Esophagus muscularis mucosa (tissue), 4 donors: ENCODE measurements at regions not wholly inside any gene's neighbourhood (a gene's known extent, or its start where the extent isn't known, plus 50 kb on each side); places are given as distances from the start of the nearest gene placed in this dataset.

Experiments used
- DNase-seq: peaks from one replicate; pipeline ENCODE4 v3.0.0-alpha.2; 2017; ENCODE audit errors: extremely low spot score
- H3K27ac ChIP-seq, 4 donors: fragments of 200-600 bp; sonication (generic); replicated peaks in 1 of 4; 1 replicate in 3 of 4; 2 replicates in 1 of 4; pipeline ENCODE4 v1.5.1; 2016 to 2019; ENCODE audit warnings: mild to moderate bottlenecking in 1 of 4
- H3K27me3 ChIP-seq, 4 donors: fragments of 200-600 bp; sonication (generic); one replicate each; pipeline versions ENCODE4 v1.5.1 to v1.6.0; 2016 to 2019
- H3K36me3 ChIP-seq, 4 donors: fragments of 200-600 bp; sonication (generic); one replicate each; pipeline ENCODE4 v1.5.1; 2016 to 2019
- H3K4me1 ChIP-seq, 4 donors: fragments of 200-600 bp; sonication (generic); one replicate each; pipeline ENCODE4 v1.5.1; 2016 to 2019
- H3K4me3 ChIP-seq, 4 donors: fragments of 200-600 bp; sonication (generic); 1 replicate in 2 of 4; 2 replicates in 2 of 4; pipeline ENCODE4 v1.5.1; 2016 to 2019; ENCODE audit warnings: mild to moderate bottlenecking in 4 of 4, moderate library complexity in 1 of 4
- H3K9me3 ChIP-seq, 4 donors: fragments of 200-600 bp; sonication (generic); 1 replicate in 3 of 4; 2 replicates in 1 of 4; pipeline ENCODE4 v1.5.1; 2016 to 2019
- CTCF ChIP-seq, 3 experiments: fragments of 200-600 bp in 2 of 3; fragments of 450-650 bp in 1 of 3; sonication (generic) in 2 of 3; IDR thresholded peaks; one replicate each; pipeline ENCODE4 v1.5.1; 2017 to 2019; ENCODE audit warnings: antibody characterized with exemption in 3 of 3, mild to moderate bottlenecking in 2 of 3, moderate library complexity in 1 of 3
- EP300 ChIP-seq: sonication (generic); formaldehyde crosslinking; IDR thresholded peaks from one replicate; pipeline ENCODE4 v1.6.1; 2017; ENCODE audit warnings: antibody characterized with exemption
- POLR2A ChIP-seq: fragments of 450-650 bp; IDR thresholded peaks from one replicate; pipeline ENCODE4 v1.6.1; 2017; ENCODE audit warnings: antibody characterized with exemption, moderate library complexity, mild to moderate bottlenecking, low read depth
- POLR2AphosphoS5 ChIP-seq, 2 donors: sonication (generic); formaldehyde crosslinking; IDR thresholded peaks; one replicate each; pipeline ENCODE4 v1.6.1; 2017; ENCODE audit warnings: antibody characterized with exemption in 2 of 2
- WGBS: methylation state at CpG from one replicate; pipeline ENCODE4 v1.1.5; 2018; 5-methylcytosine and 5-hydroxymethylcytosine counted together
- intact Hi-C: fragments of 100-400 bp; cut with DNase I; formaldehyde crosslinking; loops from one replicate; pipeline ENCODE4 v1.15.1; 2023

- Histone ChIP-seq H3K27ac (no peak overlapping the region), H3K9me3 (no peaks in the 10 kb centered on the region), H3K36me3 (no peaks in the 10 kb centered on the region), H3K4me1 (no peaks in the 10 kb centered on the region), H3K4me3 (no peak overlapping the region), H3K27me3 (no peaks in the 10 kb centered on the region)
- intact Hi-C loops: no loop called here
- no peak for DNase-seq
- 19% methylated on average over 1 of the region's 1 CpG for WGBS
- TF ChIP-seq POLR2AphosphoS5 (IDR thresholded peaks at IDR 0.05) (no peak), POLR2A (no peak), EP300 (no peak), CTCF (IDR thresholded peaks at IDR 0.05) (no peak)
Observed at GRCh38 chr5:18403141-18403540, 768.9 kb downstream of the TAF11L14 start.

GRCh38 chr5:18403941-18404438 lies 769.7 kb downstream of the TAF11L14 start:
- H3K27ac ChIP-seq: no peak overlapping the region
- no peaks in the 10 kb centered on the region for H3K27me3 ChIP-seq
- TF ChIP-seq POLR2A (no peak), POLR2AphosphoS5 (IDR thresholded peaks at IDR 0.05) (no peak), EP300 (no peak), CTCF (IDR thresholded peaks at IDR 0.05) (no peak)
- WGBS: 83% methylated on average over 3 of the region's 3 CpGs
- H3K36me3 ChIP-seq: no peaks in the 10 kb centered on the region
- H3K4me1 ChIP-seq: no peaks in the 10 kb centered on the region
- H3K9me3 ChIP-seq: no peaks in the 10 kb centered on the region
- DNase-seq: no peak
- intact Hi-C loops: no loop called here
- no peak overlapping the region for H3K4me3 ChIP-seq

GRCh38 chr5:18420711-18421110 lies 786.5 kb downstream of the TAF11L14 start:
- intact Hi-C loops: no loop called here
- Histone ChIP-seq H3K27me3 (no peaks in the 10 kb centered on the region), H3K4me1 (no peaks in the 10 kb centered on the region), H3K4me3 (no peak overlapping the region), H3K9me3 (no peaks in the 10 kb centered on the region), H3K36me3 (no peaks in the 10 kb centered on the region), H3K27ac (no peak overlapping the region)
- TF ChIP-seq POLR2AphosphoS5 (IDR thresholded peaks at IDR 0.05): no peak
- TF ChIP-seq EP300: no peak
- TF ChIP-seq POLR2A: no peak
- TF ChIP-seq CTCF (IDR thresholded peaks at IDR 0.05): no peak
- no peak for DNase-seq
- WGBS: 75% methylated on average over 1 of the region's 1 CpG

GRCh38 chr5:18433336-18433735 lies 799.1 kb downstream of the TAF11L14 start:
- no peak overlapping the region for H3K4me3 ChIP-seq
- no peaks in the 10 kb centered on the region for H3K4me1 ChIP-seq
- no peak overlapping the region for H3K27ac ChIP-seq
- no peaks in the 10 kb centered on the region for H3K36me3 ChIP-seq
- H3K9me3 ChIP-seq: no peaks in the 10 kb centered on the region
- TF ChIP-seq EP300 (no peak), CTCF (IDR thresholded peaks at IDR 0.05) (no peak), POLR2AphosphoS5 (IDR thresholded peaks at IDR 0.05) (no peak), POLR2A (no peak)
- H3K27me3 ChIP-seq: no peaks in the 10 kb centered on the region
- intact Hi-C loops: no loop called here
- DNase-seq: no peak

- Histone ChIP-seq H3K4me1 (no peaks in the 10 kb centered on the region), H3K27ac (no peak overlapping the region), H3K4me3 (no peak overlapping the region), H3K36me3 (no peaks in the 10 kb centered on the region), H3K27me3 (no peaks in the 10 kb centered on the region), H3K9me3 (no peaks in the 10 kb centered on the region)
- WGBS: 58% methylated on average over 1 of the region's 1 CpG
- DNase-seq: no peak
- TF ChIP-seq POLR2A: no peak
- no peak for TF ChIP-seq EP300
- no peak for TF ChIP-seq POLR2AphosphoS5 (IDR thresholded peaks at IDR 0.05)
- no peak for TF ChIP-seq CTCF (IDR thresholded peaks at IDR 0.05)
- intact Hi-C loops: no loop called here
Observed at GRCh38 chr5:18438126-18438525, 803.9 kb downstream of the TAF11L14 start.
